Ovary (tissue), 7 donors: ENCODE measurements at regions not wholly inside any gene's neighbourhood (a gene's known extent, or its start where the extent isn't known, plus 50 kb on each side); places are given as distances from the start of the nearest gene placed in this dataset.
"Not testable (repeated sequence)": the region's sequence is repeated elsewhere in the genome, so short reads cannot be mapped to it uniquely, and the experiment has no call there.

ENCODE experiments used
- DNase-seq, 5 donors: peaks; one replicate each; pipeline ENCODE4 v3.0.0-alpha.2; 2019 to 2020
- H3K27ac ChIP-seq, 2 donors: fragments of 200-600 bp; one replicate each; pipeline versions ENCODE4 v1.5.1 to v1.8.0; 2019 to 2022
- H3K27me3 ChIP-seq: fragments of 200-600 bp; one replicate; pipeline ENCODE4 v1.8.0; 2022
- H3K36me3 ChIP-seq: fragments of 200-600 bp; sonication (generic); one replicate; pipeline ENCODE4 v1.5.1; 2019
- H3K4me1 ChIP-seq: one replicate; pipeline ENCODE4 v1.8.1; 2013; ENCODE audit warnings: mild to moderate bottlenecking, moderate library complexity; ENCODE audit not compliant: insufficient read depth
- H3K4me3 ChIP-seq: fragments of 200-600 bp; sonication (generic); one replicate; pipeline ENCODE4 v1.5.1; 2017
- H3K9me3 ChIP-seq, 2 donors: fragments of 200-600 bp in 1 of 2; sonication (generic) in 1 of 2; one replicate each; pipeline versions ENCODE4 v1.5.1 to v1.8.1; 2013 to 2019; ENCODE audit warnings: mild to moderate bottlenecking in 1 of 2, moderate library complexity in 1 of 2
- EP300 ChIP-seq: sonication (generic); formaldehyde crosslinking; IDR thresholded peaks from one replicate; pipeline ENCODE4 v1.6.1; 2017; ENCODE audit warnings: antibody characterized with exemption
- POLR2A ChIP-seq: fragments of 450-650 bp; IDR thresholded peaks from one replicate; pipeline ENCODE4 v1.6.1; 2017; ENCODE audit warnings: antibody characterized with exemption, mild to moderate bottlenecking, moderate library complexity
- WGBS, 3 donors: extraction: QIAGEN DNeasy Blood & Tissue Kit in 1 of 3; methylation state at CpG; one replicate each; pipeline versions ENCODE4 v1.1.5 to v1.1.7; 2013 to 2017; 5-methylcytosine and 5-hydroxymethylcytosine counted together
- intact Hi-C, 4 donors: fragments of 100-400 bp; cut with DNase I; formaldehyde crosslinking; loops; one replicate each; pipeline versions ENCODE4 v1.11.0 to v1.15.1; 2022 to 2023
- TF ChIP-seq, protein P1 (sequence below), 3 donors: fragments of 450-650 bp in 2 of 3; fragments of 200-600 bp in 1 of 3; IDR thresholded peaks; one replicate each; pipeline versions ENCODE4 v1.5.1 to v1.8.0; 2016 to 2022; ENCODE audit warnings: antibody characterized with exemption in 3 of 3, mild to moderate bottlenecking in 1 of 3
- donor health status: DM: no; HTN: no; CAD: no; lungs with moderate emphysema.
- donor health status: DM: no; HTN: no; CAD: no.
- donor health status: Bipolar disorder and iron deficiency.
- donor health status: DM: no; HTN: no; CAD: no.
- donor health status: DM: yes; HTN: yes; CAD: no.

DNA sequence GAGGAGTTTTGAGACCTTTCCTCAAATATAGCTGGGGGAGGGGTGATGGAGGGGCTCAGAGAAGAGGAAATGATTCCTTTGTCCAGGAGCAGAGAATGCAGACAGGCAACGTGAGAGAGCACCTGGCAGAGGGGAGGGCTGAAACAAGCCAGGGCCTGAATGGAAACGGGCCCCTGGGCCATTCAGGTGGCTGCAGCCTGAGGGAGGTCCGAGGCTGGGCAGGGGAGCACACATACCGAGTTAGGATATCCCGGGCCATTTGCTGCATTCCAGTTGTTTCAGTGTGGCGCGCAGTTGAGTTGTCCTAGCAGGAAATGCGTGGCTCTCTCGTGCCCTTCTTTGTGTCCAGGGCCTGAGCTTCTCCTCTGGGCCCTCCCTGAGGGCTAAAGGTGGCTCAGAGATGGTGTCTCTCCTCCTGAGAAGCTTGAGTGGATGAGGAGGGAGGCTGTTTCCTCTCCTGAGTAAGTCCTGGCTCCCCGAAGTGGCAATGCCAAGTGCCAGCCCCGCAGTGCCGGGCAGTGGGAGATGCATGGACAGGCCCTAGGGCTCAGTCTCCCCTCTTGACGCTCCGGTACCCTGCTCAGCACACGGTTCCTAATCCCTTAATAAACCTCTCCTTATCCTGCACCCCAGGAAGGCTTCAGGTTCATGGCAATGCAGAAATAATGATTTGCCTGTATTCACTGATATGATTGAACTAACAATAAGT, 85.5 kb upstream of the VRK1 start:
- Histone ChIP-seq H3K4me3 (no peak overlapping the region), H3K27ac (no peak overlapping the region), H3K36me3 (no peaks in the 10 kb centered on the region), H3K9me3 (no peaks in the 10 kb centered on the region), H3K4me1 (no peaks in the 10 kb centered on the region), H3K27me3 (no peaks in the 10 kb centered on the region)
- no peak for DNase-seq
- intact Hi-C loops: no loop called here
- WGBS, 3 donors: 73 to 79% (median 77%) methylated on average over 15 of the region's 15 CpGs
- TF ChIP-seq, protein P1, sequence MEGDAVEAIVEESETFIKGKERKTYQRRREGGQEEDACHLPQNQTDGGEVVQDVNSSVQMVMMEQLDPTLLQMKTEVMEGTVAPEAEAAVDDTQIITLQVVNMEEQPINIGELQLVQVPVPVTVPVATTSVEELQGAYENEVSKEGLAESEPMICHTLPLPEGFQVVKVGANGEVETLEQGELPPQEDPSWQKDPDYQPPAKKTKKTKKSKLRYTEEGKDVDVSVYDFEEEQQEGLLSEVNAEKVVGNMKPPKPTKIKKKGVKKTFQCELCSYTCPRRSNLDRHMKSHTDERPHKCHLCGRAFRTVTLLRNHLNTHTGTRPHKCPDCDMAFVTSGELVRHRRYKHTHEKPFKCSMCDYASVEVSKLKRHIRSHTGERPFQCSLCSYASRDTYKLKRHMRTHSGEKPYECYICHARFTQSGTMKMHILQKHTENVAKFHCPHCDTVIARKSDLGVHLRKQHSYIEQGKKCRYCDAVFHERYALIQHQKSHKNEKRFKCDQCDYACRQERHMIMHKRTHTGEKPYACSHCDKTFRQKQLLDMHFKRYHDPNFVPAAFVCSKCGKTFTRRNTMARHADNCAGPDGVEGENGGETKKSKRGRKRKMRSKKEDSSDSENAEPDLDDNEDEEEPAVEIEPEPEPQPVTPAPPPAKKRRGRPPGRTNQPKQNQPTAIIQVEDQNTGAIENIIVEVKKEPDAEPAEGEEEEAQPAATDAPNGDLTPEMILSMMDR (IDR thresholded peaks at IDR 0.05): no peak
- TF ChIP-seq POLR2A: no peak

DNA sequence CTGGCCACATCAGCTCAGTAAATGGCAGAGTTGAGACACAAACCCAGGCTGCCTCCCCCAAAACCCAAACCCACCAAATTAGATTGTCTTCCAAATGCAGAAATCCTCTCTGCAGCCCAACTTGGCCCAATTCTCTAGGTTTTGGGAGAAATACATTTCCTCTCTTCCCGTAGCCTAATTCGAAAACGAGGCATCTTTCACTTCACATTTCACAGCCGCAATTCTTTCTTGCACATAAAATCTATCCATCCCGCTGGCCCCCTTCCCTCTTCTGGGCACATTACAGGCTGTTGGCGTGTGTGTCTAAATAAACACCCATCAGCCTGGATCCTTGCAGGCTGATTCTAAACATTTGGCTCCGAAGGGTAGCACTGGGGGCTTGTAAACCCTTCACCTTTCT, 83.8 kb upstream of the VRK1 start:
- H3K4me1 ChIP-seq: no peaks in the 10 kb centered on the region
- H3K27ac ChIP-seq: no peak overlapping the region
- WGBS, 3 donors: 29 to 33% (median 32%) methylated on average over 7 of the region's 7 CpGs
- no peak overlapping the region for H3K4me3 ChIP-seq
- intact Hi-C loops: no loop called here
- H3K9me3 ChIP-seq: no peaks in the 10 kb centered on the region
- no peak for DNase-seq
- TF ChIP-seq, protein P1 (IDR thresholded peaks at IDR 0.05): no peak
- TF ChIP-seq EP300 (no peak), POLR2A (no peak)
- no peaks in the 10 kb centered on the region for H3K36me3 ChIP-seq
- no peaks in the 10 kb centered on the region for H3K27me3 ChIP-seq

DNA sequence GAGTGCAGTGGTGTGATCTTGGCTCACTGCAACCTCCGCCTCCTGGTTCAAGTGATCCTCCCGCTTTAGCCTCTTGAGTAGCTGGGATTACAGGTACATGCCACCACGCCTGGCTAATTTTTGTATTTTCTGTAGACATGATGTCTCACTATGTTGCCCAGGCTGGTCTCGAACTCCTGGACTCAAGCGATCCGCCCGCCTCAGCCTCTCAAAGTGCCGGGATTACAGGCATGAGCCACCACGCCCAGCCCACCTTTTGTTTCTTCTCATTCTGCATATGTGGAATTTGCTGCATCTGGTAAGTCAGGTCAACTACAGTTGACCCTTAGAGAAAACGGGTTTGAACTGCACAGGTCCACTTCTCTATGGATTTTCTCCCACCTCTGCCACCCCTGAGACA, 82.6 kb upstream of the VRK1 start:
- DNase-seq, intact Hi-C loops: not testable (repeated sequence)
- WGBS, 3 donors: 82 to 90% (median 83%) methylated on average over 10 of the region's 10 CpGs

DNA sequence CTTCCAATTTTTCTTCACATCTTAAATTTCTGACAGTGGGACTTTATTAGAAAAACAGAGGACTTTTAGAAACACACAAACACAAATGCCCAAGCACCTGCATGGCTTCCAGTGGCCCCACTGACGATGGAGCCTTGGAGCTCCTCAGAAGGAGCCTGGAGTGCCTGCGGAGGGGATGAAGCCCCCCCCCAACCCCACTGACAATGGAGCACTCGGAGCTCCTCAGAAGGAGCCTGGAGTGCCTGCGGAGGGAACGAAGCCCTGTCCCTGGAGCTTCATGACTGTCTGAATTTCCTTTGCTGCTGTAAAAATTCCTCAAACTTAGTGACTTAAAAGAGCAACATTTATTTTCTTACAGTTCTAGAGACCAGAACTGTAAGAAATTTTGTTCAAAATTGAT, 80.1 kb upstream of the VRK1 start:
- Histone ChIP-seq H3K4me1 (no peaks in the 10 kb centered on the region), H3K27me3 (no peaks in the 10 kb centered on the region), H3K27ac (no peak overlapping the region), H3K4me3 (no peak overlapping the region), H3K9me3 (no peaks in the 10 kb centered on the region), H3K36me3 (no peaks in the 10 kb centered on the region)
- no peak for TF ChIP-seq EP300
- TF ChIP-seq, protein P1 (IDR thresholded peaks at IDR 0.05): no peak
- no peak for TF ChIP-seq POLR2A
- intact Hi-C loops: no loop called here
- WGBS, 3 donors: 77 to 89% (median 82%) methylated on average over 5 of the region's 5 CpGs
- no peak for DNase-seq

More for the DNA sequence above, 82.6 kb upstream of the VRK1 start:
- H3K27me3 ChIP-seq, H3K4me1 ChIP-seq, H3K27ac ChIP-seq, H3K4me3 ChIP-seq, H3K9me3 ChIP-seq, H3K36me3 ChIP-seq: not testable (repeated sequence)

DNA sequence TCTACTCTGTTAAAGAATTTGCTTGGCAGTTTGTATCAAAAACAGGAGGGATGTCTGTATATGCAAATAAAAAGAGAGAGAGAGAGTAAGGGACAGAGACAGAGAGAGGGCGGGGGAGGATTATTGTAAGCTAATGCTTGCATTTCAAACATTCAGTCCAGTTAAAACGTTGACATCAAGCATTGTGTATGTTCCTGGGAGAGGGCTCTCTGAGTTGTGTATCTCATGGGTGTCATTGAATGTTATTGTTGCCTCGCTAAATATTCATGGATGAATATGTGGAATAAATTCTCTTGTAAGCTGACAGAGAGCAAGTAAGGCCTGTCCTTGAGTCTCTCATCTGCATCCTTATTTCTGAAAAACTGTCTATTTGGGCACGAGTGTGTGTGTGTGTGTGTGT, 78.8 kb upstream of the VRK1 start:
- TF ChIP-seq EP300 (no peak), POLR2A (no peak)
- TF ChIP-seq, protein P1 (IDR thresholded peaks at IDR 0.05): no peak
- Histone ChIP-seq H3K4me1 (no peaks in the 10 kb centered on the region), H3K27me3 (no peaks in the 10 kb centered on the region), H3K27ac (no peak overlapping the region), H3K4me3 (no peak overlapping the region), H3K9me3 (no peaks in the 10 kb centered on the region), H3K36me3 (no peaks in the 10 kb centered on the region)
- WGBS, 3 donors: 45 to 55% (median 50%) methylated on average over 4 of the region's 4 CpGs
- no peak for DNase-seq
- intact Hi-C loops: no loop called here

DNA sequence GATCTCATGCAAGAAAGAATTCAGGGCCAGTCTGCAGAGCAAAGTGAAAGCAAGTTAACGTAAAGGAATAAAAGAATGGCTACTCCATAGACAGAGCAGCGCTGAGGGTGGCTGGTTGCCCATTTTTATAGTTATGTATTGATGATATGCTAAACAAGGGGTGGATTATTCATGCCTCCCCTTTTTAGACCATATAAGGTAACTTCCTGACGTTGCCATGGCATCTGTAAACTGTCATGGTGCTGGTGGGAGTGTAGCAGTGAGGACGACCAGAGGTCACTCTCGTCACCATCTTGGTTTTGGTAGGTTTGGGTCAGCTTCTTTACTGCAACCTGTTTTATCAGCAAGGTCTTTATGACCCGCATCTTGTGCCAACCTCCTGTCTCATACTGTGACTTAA, 76.5 kb upstream of the VRK1 start:
- H3K4me3 ChIP-seq: not testable (repeated sequence)
- WGBS, 3 donors: 55 to 73% (median 68%) methylated on average over 6 of the region's 6 CpGs

More for the DNA sequence above, 76.5 kb upstream of the VRK1 start:
- H3K27me3 ChIP-seq, H3K4me1 ChIP-seq, intact Hi-C loops, DNase-seq, H3K9me3 ChIP-seq, H3K27ac ChIP-seq, H3K36me3 ChIP-seq: not testable (repeated sequence)
